GM19328 (cell line): ENCODE measurements at regions not wholly inside any gene's neighbourhood (a gene's known extent, or its start where the extent isn't known, plus 50 kb on each side); places are given as distances from the start of the nearest gene placed in this dataset.

Experiments used
- ATAC-seq: cut with Tn5 transposase; IDR thresholded peaks from one replicate; pipeline ENCODE4 v1.9.1; 2021; ENCODE audit warnings: mild to moderate bottlenecking, moderate library complexity; ENCODE audit not compliant: unreplicated experiment

DNA sequence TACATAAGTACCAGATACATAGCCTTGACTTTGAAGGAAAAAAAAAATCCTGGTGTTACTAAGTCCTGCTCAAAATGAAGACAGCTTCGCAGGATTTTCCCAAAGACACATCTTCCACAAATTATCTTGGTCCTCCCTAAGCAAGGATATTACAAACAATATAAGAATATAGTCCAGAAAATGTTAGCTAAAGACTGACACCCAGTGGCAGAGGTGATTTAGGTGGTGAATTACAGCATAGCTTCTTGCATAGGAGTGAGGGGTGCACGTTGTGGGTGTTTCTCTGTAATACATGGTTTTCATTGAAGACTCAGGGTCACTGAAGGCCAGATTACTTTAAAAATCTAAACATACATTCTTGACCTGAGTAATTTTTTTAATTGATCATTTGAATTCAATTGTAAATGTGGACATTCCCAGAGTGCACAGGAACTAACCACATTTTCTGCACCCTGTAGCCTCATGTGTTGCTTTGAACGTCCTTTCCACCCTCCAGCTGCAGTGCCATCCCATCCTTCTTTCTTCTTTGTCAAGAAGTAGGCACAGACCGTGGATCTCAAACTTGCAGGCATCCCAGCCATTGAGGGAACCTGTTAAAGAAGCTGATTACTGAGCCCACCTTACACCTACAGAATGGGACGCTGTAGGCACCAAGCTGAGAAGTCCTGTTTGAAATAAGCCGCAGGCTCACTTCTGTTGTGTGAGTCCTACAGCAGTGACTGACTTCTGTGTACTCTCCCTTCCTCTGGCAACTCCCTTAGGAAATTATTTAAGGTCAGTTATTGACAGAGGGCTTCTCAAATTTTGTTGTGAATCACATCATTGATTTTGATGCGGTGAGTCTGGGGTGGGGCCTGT is 102.6 kb downstream of the PERP start:
- no peak for ATAC-seq

GRCh38 chr6:138005846-138006245 is 101.4 kb downstream of the PERP start:
- no peak for ATAC-seq

- no peak for ATAC-seq
These were observed 100.2 kb downstream of the PERP start for GRCh38 chr6:138007014-138007472.

- ATAC-seq: no peak
These were observed 98.4 kb downstream of the PERP start for GRCh38 chr6:138008791-138009190.

DNA sequence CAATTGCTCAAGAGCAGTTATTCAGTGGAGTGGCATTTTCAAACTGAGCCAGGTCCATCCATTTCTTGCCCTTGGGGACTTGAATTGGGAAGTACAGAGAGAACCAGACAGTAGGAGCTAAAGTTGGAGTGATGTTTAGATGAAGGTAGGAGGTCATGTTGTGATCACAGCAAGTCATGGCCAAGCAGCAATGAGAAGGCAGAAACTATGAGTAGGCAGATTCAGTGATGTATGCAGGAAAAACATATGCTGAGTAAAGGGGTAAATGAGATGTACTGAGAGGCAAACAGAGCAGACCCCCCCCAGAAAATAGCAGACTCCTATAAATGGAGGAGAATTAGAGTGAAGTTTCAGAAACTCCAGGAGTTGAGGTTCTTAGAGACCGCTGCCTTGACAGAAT is 95.8 kb downstream of the PERP start:
- no peak for ATAC-seq

DNA sequence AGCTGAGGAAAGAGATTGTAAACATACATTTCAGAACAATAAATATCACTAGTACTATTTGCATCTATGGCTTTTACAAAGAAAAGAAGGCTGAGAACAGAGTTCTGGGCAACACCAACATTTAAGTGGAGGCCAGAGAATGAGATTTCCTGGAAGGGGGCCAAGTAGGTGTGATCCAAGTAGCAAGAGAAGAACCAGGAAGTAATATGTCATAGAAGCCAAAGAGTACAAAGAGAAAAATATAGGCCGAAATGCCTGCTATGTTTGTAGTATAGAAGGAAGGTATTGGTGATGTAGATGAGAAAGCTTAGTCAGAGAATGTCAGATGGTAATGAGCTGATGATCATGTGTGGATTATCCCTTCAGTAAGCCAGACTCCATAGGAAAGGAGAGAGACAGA is 94.5 kb downstream of the PERP start:
- no peak for ATAC-seq

GRCh38 chr6:138013959-138014358 is 93.3 kb downstream of the PERP start:
- no peak for ATAC-seq

DNA sequence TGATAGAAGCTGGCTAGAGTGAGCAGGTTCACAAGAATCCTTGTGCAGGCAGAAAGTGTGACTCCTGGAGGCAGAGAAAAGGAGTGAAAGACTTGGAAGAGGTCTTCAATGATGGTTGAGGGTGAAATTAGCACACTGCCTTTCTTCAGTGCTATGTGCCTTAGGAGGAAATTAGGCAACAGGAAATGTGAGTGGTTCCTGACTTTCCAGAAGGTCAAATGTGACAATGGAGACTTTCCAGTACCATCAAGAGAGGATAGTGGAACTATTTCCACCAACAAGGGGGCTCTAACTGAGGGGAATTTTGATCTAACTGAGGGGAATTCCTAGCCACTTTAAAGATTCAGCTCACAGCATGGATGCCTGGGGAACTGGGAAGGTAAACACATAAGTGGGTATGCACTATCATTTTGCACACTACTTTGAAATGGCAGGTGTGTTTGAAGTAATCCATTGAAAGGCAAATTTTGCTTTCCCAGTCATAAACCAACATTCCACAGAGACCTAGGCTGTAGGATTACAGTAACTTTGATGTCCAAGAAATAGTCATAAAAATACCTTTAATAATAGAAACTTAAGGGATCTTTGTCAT is 90.0 kb downstream of the PERP start:
- ATAC-seq: no peak

- no peak for ATAC-seq
These were observed 88.9 kb downstream of the PERP start for GRCh38 chr6:138018297-138018696.

DNA sequence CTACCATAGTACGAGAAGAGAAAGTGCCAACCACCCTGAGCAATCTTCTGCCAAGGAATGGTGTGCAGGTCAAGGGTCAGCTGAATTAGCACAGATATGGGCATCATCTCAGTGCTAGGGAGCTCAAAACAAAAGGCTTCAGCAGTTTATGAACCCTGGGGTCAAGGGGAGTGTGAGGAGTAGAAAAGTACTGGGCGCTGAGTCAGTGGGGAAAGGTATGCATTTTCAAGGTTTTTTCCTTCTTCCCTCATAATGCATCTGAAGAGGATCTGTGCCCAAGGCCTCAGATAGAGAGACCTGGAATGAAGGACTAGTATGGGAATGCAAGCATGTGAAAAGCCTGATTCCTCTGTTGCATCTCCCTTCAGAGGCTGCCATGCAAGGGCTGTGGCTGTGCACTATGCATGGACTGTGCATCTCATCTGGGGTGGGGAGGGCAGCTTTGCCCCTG is 81.7 kb downstream of the PERP start:
- no peak for ATAC-seq

- ATAC-seq: no peak
These were observed 80.9 kb downstream of the PERP start for GRCh38 chr6:138026342-138026741.

DNA sequence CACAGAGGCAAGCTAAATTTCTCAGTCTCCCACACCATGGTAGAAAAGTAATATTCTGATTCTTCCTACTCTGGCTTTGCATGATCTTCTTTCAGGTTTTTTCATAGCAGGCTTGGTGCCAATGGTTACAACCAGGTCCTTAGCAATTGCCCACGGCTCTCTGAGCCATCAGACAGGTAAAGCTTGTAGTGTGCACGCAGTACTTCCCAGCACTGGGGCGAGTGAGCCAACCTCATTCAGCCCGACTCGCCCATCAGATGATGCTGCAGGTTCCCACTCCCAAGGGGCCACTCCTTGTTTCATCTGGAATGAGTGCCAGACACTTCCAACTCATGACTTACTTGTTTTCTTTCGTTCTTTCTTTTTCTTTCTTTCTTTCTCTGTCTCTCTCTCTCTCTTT is 78.3 kb downstream of the PERP start:
- ATAC-seq: no peak

GRCh38 chr6:138030872-138031271 is 76.3 kb downstream of the PERP start:
- no peak for ATAC-seq

GRCh38 chr6:138031417-138031816 is 75.8 kb downstream of the PERP start:
- ATAC-seq: no peak

DNA sequence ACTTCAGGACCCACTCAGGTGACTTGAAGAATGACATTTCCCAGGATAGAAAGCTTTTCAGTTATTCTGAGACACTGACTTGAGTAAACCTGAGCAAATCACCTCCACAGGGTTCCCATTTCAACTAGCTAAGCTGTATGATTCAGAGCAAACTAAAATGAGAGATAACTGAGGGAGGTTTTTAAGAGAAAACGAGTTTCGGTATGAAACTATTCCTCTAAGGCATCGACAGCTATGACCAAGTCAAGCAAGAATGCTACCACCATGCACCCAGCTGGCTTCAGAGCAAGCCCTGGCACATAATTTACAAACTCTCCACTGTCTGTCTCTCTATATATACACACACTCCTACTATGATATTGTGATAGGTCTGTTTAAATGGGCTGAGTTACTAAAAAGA is 75.4 kb downstream of the PERP start:
- ATAC-seq: no peak

DNA sequence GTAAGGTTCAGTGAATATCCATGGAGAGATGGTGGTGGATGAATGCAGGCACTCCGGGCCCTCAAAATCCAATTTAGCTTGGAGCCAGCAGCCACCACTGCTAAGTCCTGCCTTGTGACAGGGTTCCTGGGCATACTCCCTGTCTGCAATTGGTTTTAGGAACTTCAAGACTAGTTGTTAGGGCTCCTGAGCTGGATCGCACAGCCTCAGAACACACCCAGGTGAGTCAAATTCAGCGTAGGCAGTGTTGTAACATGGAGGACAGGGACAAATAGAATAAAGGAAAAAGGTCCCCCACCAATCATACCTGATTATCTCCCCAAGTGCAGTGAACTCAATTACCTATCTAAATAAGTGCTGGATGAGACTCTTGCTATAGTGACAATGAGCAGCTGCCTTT is 74.6 kb downstream of the PERP start:
- no peak for ATAC-seq

DNA sequence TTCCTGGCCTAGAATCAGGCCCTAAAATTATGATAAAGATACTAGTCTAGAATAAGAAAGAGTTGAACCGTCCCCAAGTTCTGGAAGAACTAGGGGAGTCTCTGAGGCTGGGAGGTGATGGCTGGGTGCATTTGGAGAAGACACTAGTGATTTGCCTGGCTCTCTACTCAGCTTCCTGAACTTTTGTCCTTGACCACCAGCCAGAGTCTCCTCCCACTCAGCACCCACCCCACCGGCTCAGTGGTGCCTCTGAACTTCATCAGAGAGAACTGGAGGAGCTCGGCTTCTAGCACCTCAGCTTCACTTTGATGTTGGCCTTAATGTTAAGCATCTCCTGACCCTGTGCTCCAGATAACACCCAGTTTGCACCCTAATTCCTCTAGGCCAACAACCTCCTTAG is 73.0 kb downstream of the PERP start:
- no peak for ATAC-seq

- no peak for ATAC-seq
These were observed 72.1 kb downstream of the PERP start for GRCh38 chr6:138035070-138035469.

GRCh38 chr6:138036111-138036510 is 71.1 kb downstream of the PERP start:
- ATAC-seq: no peak

DNA sequence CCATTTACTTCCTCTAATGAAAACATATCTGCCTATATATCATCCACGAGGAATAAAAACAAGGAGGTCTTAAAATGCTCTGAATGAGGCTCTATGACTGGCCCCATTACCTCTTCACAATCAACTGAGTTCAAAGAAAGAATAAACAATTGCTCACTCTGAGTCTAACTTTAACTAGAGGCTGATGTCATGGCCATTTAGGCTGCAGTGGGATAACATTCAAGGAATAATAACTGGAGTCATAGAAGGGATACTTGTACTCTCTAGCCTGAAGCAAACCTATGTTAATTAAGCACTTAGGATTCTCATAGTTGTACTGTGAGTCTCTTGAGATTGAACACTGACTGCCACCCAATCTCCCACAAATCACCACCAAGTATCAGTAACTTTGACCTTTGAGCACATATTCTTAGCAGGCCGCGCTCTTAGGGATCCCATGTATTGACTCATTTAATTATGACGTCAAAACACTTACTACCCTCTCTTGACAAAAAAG is 70.2 kb downstream of the PERP start:
- no peak for ATAC-seq

DNA sequence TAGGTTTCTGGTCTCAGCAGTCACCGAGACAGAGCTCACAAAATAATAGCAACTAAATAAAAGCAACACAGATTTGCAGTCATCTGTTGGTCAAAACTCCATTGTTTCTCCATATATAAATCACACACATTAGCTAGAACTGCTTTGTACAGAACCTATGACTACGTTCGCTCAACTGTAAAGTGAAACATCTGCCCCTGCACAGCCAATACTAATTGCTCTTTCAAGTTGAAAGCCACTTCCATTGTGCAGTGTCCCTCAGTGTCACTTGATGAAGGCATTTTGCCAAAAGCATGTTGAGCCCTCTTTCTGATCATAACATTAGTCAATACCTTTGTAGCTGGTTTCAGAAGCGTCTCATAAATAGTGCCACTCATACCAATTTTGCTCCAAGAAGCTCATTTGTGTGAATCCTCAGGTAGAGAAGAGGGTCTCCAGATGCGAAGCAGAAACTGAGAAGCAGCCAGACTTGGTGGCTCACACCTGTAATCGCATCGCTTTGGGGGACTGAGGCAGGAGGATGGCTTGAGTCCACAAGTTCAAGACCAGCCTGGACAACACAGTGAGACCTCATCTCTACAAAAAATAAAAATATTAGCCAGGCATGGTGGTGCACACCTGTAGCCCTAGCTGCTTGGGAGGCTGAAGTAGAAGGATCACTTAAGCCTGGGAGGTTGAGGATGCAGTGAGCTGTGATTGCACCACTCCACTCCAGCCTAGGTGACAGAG is 68.9 kb downstream of the PERP start:
- ATAC-seq: no peak
